HG03439 (cell line): ENCODE measurements at regions not wholly inside any gene's neighbourhood (a gene's known extent, or its start where the extent isn't known, plus 50 kb on each side); places are given as distances from the start of the nearest gene placed in this dataset.
"Not testable (repeated sequence)": the region's sequence is repeated elsewhere in the genome, so short reads cannot be mapped to it uniquely, and the experiment has no call there.

Source experiments
- ATAC-seq: cut with Tn5 transposase; IDR thresholded peaks from one replicate; pipeline ENCODE4 v1.9.1; 2021; ENCODE audit warnings: mild to moderate bottlenecking, moderate library complexity; ENCODE audit not compliant: unreplicated experiment

- ATAC-seq: not testable (repeated sequence)
Measured at GRCh38 chr2:242097278-242097677, 227.7 kb downstream of the RTP5 start.

DNA sequence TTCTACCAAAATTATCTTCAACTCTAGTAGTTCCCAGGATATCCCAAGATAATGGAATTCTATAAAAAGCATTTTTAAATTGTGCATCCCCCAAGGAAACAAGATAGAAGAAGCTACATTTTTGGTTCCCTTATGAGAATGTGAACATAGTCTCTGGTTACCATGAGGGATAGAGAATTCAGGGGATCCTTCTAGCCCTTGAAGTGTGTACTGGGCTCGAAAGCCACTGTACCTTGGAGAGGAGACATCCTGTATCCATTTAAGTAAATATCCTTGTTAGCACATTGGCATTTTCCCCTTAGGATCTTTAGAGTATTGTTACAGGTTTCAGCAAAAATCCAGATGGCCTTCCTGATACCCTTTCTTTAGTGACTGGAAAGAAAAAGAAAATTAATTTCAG, 228.5 kb downstream of the RTP5 start:
- ATAC-seq: no peak

GRCh38 chr2:242098445-242099128, 229.1 kb downstream of the RTP5 start:
- ATAC-seq: no peak

GRCh38 chr2:242103093-242103492, 233.6 kb downstream of the RTP5 start:
- ATAC-seq: not testable (repeated sequence)

GRCh38 chr2:242104202-242104956, 234.8 kb downstream of the RTP5 start:
- ATAC-seq: not testable (repeated sequence)

GRCh38 chr2:242107065-242107464, 237.5 kb downstream of the RTP5 start:
- ATAC-seq: not testable (repeated sequence)

GRCh38 chr2:242108797-242109500, 239.4 kb downstream of the RTP5 start:
- ATAC-seq: not testable (repeated sequence)

- not testable (repeated sequence) for ATAC-seq
Measured at GRCh38 chr2:242109819-242110218, 240.3 kb downstream of the RTP5 start.

- ATAC-seq: not testable (repeated sequence)
Measured at GRCh38 chr2:242111954-242112353, 242.4 kb downstream of the RTP5 start.

DNA sequence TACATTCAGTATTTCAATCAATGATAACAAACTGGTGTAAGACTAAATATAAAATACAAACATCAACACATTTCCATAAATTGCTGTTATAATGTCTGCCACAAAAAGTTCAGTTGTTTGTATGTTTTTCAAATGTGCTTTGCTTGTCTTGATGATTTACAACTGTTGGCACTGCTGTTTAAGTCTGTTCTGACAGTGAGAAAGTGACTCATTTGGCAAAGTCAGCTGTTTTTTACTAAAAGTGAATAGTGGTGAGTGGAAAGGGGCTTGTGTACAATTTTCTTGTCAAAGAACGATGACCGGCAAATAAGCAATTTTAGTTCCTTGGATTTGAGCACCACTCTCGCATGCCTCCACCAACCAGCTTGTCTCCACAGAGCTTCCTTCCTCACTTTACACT, 244.0 kb downstream of the RTP5 start:
- ATAC-seq: not testable (repeated sequence)

GRCh38 chr2:242116676-242117075, 247.1 kb downstream of the RTP5 start:
- ATAC-seq: not testable (repeated sequence)

GRCh38 chr2:242117305-242117704, 247.8 kb downstream of the RTP5 start:
- not testable (repeated sequence) for ATAC-seq

GRCh38 chr2:242119682-242120081, 250.2 kb downstream of the RTP5 start:
- not testable (repeated sequence) for ATAC-seq

DNA sequence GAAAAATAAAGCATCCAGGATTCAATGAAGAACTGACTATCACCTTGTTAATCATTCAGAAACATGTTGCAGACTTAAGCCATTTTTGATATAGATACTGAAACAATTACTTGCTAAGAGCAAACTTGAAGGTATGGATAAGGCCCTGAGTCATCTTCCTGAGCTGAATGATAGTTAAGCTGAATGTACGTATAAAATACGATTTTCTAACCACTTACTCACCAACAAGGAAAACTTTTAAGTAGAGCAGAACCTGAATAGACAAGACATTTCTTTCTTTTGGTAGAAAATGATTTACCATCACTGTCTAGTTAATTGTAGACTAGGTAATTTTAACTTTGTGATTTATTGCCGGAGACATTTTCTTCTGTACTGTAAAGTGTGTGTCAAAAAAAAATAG, 261.2 kb downstream of the RTP5 start:
- not testable (repeated sequence) for ATAC-seq

DNA sequence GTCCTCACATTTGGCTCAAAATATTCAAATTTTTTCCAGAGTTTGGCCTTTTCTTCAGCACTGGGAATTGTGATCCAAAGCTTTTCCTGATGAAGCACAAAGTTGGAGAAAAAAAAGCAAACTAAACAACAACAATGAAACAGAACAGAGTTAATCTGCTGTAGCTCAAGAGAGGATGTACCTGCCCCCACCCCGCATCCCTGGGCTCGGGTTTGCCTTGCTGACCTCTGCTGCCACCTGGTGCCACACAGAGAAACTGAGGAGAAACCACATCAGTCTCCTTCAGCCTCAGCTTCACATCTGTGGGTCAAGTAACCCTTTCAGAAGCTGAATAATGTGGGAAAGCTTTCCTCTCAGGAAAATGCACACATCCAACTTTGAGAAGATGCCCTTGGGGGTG, 290.4 kb downstream of the RTP5 start:
- not testable (repeated sequence) for ATAC-seq

- not testable (repeated sequence) for ATAC-seq
Measured at GRCh38 chr2:242165115-242165514, 295.6 kb downstream of the RTP5 start.

DNA sequence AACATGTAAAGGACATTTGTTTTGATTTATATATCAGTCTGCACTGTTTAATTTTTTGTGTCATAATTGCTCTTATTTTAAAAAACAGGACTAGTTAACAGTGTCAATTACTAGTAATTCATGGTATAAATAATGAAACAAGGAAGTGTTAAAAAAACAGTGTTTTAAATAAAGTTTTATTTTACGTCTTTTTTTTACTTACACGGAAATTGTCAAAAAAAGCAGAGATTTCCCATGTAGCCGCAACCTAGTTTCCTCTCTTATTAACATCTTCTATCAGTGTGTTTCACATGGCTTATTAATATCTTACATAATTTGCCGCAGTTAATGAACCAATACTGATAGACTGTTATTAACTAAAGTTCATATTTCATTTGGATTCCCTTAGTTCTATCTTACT, 301.8 kb downstream of the RTP5 start:
- not testable (repeated sequence) for ATAC-seq
